Mesendoderm (in vitro differentiated cells): ENCODE measurements at regions not wholly inside any gene's neighbourhood (a gene's known extent, or its start where the extent isn't known, plus 50 kb on each side); places are given as distances from the start of the nearest gene placed in this dataset.

Experiments used
- DNase-seq: peaks from one replicate; pipeline ENCODE4 v3.0.0; 2013
- H2AK5ac ChIP-seq: 2 replicates; pipeline ENCODE4 v1.6.1; 2013; ENCODE audit warnings: low read length, inconsistent platforms
- H2BK120ac ChIP-seq: 2 replicates; pipeline ENCODE4 v1.6.1; 2013; ENCODE audit warnings: low read depth, mild to moderate bottlenecking, low read length, moderate library complexity, mixed read lengths
- H2BK15ac ChIP-seq: replicated peaks from 2 replicates; pipeline ENCODE4 v1.6.1; 2013; ENCODE audit warnings: low read depth, mild to moderate bottlenecking, moderate library complexity
- H2BK5ac ChIP-seq: 2 replicates; pipeline ENCODE4 v1.6.1; 2013; ENCODE audit warnings: low read length, inconsistent platforms
- H3K18ac ChIP-seq: 2 replicates; pipeline ENCODE4 v1.6.1; 2013; ENCODE audit warnings: mild to moderate bottlenecking, low read length, mixed read lengths
- H3K23ac ChIP-seq: one replicate; pipeline ENCODE4 v1.6.1; 2013; ENCODE audit warnings: low read length
- H3K27ac ChIP-seq: 2 replicates; pipeline ENCODE4 v1.5.1; 2013; ENCODE audit warnings: low read depth, mild to moderate bottlenecking, inconsistent platforms, low read length, moderate library complexity
- H3K27me3 ChIP-seq: 2 replicates; pipeline ENCODE4 v1.6.1; 2013; ENCODE audit warnings: low read length, control low read depth, mild to moderate bottlenecking, inconsistent platforms; ENCODE audit not compliant: insufficient read depth, poor library complexity
- H3K36me3 ChIP-seq: 2 replicates; pipeline ENCODE4 v1.6.1; 2013; ENCODE audit warnings: low read length, inconsistent platforms; ENCODE audit not compliant: control insufficient read depth, insufficient read depth
- H3K4ac ChIP-seq: one replicate; pipeline ENCODE4 v1.6.1; 2013; ENCODE audit warnings: low read depth, mild to moderate bottlenecking, low read length, moderate library complexity
- H3K4me1 ChIP-seq: 2 replicates; pipeline ENCODE4 v1.6.1; 2013; ENCODE audit warnings: low read depth, low read length, inconsistent platforms; ENCODE audit not compliant: control insufficient read depth
- H3K4me2 ChIP-seq: 2 replicates; pipeline ENCODE4 v1.6.1; 2013; ENCODE audit warnings: low read length
- H3K4me3 ChIP-seq: 2 replicates; pipeline ENCODE4 v1.5.1; 2013; ENCODE audit warnings: mild to moderate bottlenecking, low read length
- H3K56ac ChIP-seq: one replicate; pipeline ENCODE4 v1.6.1; 2013; ENCODE audit warnings: low read length
- H3K79me1 ChIP-seq: 2 replicates; pipeline ENCODE4 v1.6.1; 2013; ENCODE audit warnings: low read length, inconsistent platforms
- H3K79me2 ChIP-seq: 2 replicates; pipeline ENCODE4 v1.6.1; 2013; ENCODE audit warnings: mild to moderate bottlenecking, low read length; ENCODE audit not compliant: control insufficient read depth, insufficient read depth
- H3K9ac ChIP-seq: 2 replicates; pipeline ENCODE4 v1.6.1; 2013; ENCODE audit warnings: low read length, inconsistent platforms
- H4K5ac ChIP-seq: one replicate; pipeline ENCODE4 v1.6.1; 2013; ENCODE audit warnings: low read length
- H4K8ac ChIP-seq: one replicate; pipeline ENCODE4 v1.6.1; 2013; ENCODE audit warnings: low read depth, mild to moderate bottlenecking, control low read depth, low read length, moderate library complexity
- WGBS: extraction: QIAGEN DNeasy Blood & Tissue Kit; methylation state at CpG from one replicate; pipeline ENCODE4 v1.1.7; 2013; ENCODE audit warnings: low lambda C conversion rate, missing lambda C conversion rate; ENCODE audit not compliant: insufficient coverage; ENCODE audit errors: extremely low coverage; 5-methylcytosine and 5-hydroxymethylcytosine counted together

DNA sequence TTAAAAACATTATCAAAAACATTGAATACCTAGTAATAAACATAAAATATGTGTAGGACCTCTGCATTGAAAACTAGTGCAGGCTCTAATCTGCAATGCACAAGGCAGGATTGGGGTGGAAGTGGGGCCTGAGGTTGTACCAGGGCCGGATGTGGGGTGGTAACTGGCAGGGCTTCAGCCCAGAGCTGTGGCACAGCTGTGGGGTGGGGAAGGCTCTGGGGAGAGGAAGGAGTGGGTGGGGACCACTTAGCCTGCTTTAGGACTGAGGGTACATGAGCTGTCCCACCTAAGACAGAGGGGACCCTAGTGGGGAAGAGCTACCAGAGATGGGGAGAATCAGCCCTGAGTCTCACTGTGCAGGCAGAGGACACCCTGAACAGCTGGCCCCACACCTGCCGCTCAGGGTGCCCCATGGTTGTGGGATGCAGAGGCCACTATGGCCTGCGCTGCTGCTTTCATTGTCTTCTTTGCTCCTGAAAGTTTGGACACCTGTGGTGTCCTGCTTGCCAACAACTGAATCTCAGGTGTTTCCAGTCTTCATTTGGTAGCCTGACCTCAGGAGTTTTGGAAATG lies 311.4 kb downstream of the TLE4 start:
- Histone ChIP-seq H3K27me3 (no peaks in the 10 kb centered on the region), H2AK5ac (no peak overlapping the region), H4K8ac (no peak overlapping the region), H3K23ac (no peak overlapping the region), H3K79me1 (no peaks in the 10 kb centered on the region), H3K27ac (no peak overlapping the region), H3K4me2 (no peak overlapping the region), H2BK15ac (no peak overlapping the region), H3K18ac (no peak overlapping the region), H3K36me3 (no peaks in the 10 kb centered on the region), H3K79me2 (no peaks in the 10 kb centered on the region), H3K4ac (no peak overlapping the region), H3K4me1 (no peaks in the 10 kb centered on the region), H3K56ac (no peak overlapping the region), H3K9ac (no peak overlapping the region), H2BK5ac (no peak overlapping the region), H3K4me3 (no peak overlapping the region), H4K5ac (no peak overlapping the region), H2BK120ac (no peak overlapping the region)
- no peak for DNase-seq
- no CpG with 5 or more reads among the region's 3 CpGs for WGBS

DNA sequence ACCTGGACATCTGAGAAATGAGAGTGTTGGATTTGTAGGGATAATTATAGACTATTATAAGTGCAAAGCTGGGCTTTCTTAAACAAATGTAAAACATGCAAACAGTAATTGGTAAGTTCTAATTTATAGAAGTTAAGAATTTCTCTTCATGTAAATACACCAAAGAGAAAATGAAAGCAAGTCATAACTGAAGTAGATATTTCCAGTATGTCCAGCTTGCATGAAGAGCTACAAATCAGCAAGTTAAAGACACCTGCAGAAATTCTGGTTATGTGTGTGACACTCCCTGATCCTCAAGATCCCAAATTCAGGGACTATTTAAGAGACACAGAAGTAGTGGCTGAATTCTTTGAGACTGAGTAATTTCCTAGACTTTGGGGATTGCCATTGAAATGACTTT lies 308.9 kb downstream of the TLE4 start:
- Histone ChIP-seq H3K4me1 (no peaks in the 10 kb centered on the region), H2AK5ac (no peak overlapping the region), H3K27ac (no peak overlapping the region), H3K36me3 (no peaks in the 10 kb centered on the region), H3K79me1 (no peaks in the 10 kb centered on the region), H2BK120ac (no peak overlapping the region), H3K79me2 (no peaks in the 10 kb centered on the region), H2BK15ac (no peak overlapping the region), H3K4me2 (no peak overlapping the region), H3K27me3 (no peaks in the 10 kb centered on the region), H3K23ac (no peak overlapping the region), H3K56ac (no peak overlapping the region), H4K8ac (no peak overlapping the region), H3K4ac (no peak overlapping the region), H3K4me3 (no peak overlapping the region), H2BK5ac (no peak overlapping the region), H4K5ac (no peak overlapping the region), H3K9ac (no peak overlapping the region), H3K18ac (no peak overlapping the region)
- no peak for DNase-seq

DNA sequence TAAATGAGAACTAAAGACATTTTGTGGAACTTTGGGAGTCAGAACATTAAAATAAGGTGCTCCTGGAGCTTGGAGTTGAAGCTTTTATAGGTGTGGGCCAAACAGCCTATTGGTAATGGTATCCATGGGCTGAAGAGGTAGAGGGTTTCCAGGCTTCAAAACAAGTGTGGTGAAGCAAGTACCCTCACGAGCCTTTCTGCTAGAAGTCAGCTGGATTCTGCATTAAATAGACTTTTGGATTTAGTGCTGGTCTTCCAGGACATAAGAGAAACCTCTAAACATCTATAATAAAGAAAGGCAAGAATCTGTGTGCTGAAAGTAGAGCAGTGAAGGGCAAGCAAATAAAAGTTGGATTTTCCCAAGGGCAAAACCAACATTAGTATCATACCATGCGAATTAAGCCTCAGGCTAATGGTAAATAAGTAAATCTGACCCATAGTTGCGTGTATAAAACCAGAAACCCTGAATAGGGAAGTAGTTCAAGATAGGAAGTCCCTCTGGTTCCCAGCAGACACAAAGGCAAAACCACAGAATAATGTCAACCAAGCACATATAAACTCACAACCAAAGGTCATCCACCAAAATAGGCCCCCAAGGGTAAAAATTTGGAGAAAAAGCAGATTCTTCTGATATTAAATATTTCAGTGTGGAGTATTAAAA lies 306.3 kb downstream of the TLE4 start:
- H2AK5ac ChIP-seq, result no peak overlapping the region
- no peak overlapping the region for H3K4me2 ChIP-seq
- no peak overlapping the region for H3K4me3 ChIP-seq
- WGBS, result no CpG with 5 or more reads among the region's 3 CpGs
- H4K8ac ChIP-seq, result no peak overlapping the region
- DNase-seq, result no peak
- H2BK15ac ChIP-seq, result no peak overlapping the region
- no peaks in the 10 kb centered on the region for H3K79me1 ChIP-seq
- H3K27ac ChIP-seq, result no peak overlapping the region
- H3K4ac ChIP-seq, result no peak overlapping the region
- H3K18ac ChIP-seq, result no peak overlapping the region
- no peaks in the 10 kb centered on the region for H3K4me1 ChIP-seq
- H3K36me3 ChIP-seq, result no peaks in the 10 kb centered on the region
- no peak overlapping the region for H3K9ac ChIP-seq
- no peak overlapping the region for H3K23ac ChIP-seq
- H3K56ac ChIP-seq, result no peak overlapping the region
- H3K79me2 ChIP-seq, result no peaks in the 10 kb centered on the region
- no peaks in the 10 kb centered on the region for H3K27me3 ChIP-seq
- no peak overlapping the region for H4K5ac ChIP-seq
- H2BK5ac ChIP-seq, result no peak overlapping the region
- H2BK120ac ChIP-seq, result no peak overlapping the region

DNA sequence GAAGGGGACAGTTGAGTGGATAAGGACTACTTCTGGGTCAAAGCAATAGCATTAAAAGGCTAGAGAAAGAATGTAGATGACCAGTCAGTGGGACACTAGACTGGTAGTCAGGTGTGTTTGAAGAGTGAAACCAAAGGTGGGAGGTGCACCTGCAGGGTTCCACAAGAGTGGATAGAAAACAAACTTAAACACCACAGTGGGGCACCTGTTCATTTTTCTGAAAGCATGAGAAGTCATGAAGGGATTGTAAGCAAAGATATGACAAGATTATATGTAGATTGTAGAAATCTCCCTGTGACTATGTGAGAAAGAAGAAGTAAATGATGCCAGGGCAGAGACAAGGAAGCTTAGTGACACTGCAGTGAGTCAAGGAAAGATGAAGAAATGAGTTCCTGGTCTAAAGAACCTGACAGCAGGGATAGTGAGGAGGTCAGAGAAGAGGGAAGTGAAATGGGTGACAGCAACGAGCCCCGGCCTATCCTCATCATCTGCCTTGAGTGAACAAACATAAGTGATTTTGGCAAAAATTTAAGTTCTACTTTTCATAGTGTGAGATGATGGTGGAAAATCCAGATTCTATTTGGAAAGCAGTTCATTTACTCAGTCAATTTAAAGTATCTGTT lies 296.9 kb downstream of the TLE4 start:
- H3K4me2 ChIP-seq, result no peak overlapping the region
- H3K9ac ChIP-seq, result no peak overlapping the region
- H2BK15ac ChIP-seq, result no peak overlapping the region
- H3K23ac ChIP-seq, result no peak overlapping the region
- H3K27ac ChIP-seq, result no peak overlapping the region
- no peaks in the 10 kb centered on the region for H3K79me2 ChIP-seq
- no peaks in the 10 kb centered on the region for H3K27me3 ChIP-seq
- DNase-seq, result no peak
- no peaks in the 10 kb centered on the region for H3K36me3 ChIP-seq
- no peak overlapping the region for H3K4ac ChIP-seq
- H3K18ac ChIP-seq, result no peak overlapping the region
- no peak overlapping the region for H2AK5ac ChIP-seq
- no peak overlapping the region for H4K5ac ChIP-seq
- H4K8ac ChIP-seq, result no peak overlapping the region
- no peak overlapping the region for H3K56ac ChIP-seq
- no peak overlapping the region for H3K4me3 ChIP-seq
- H2BK5ac ChIP-seq, result no peak overlapping the region
- no peaks in the 10 kb centered on the region for H3K79me1 ChIP-seq
- no peaks in the 10 kb centered on the region for H3K4me1 ChIP-seq
- WGBS, result no CpG with 5 or more reads among the region's 2 CpGs
- no peak overlapping the region for H2BK120ac ChIP-seq

DNA sequence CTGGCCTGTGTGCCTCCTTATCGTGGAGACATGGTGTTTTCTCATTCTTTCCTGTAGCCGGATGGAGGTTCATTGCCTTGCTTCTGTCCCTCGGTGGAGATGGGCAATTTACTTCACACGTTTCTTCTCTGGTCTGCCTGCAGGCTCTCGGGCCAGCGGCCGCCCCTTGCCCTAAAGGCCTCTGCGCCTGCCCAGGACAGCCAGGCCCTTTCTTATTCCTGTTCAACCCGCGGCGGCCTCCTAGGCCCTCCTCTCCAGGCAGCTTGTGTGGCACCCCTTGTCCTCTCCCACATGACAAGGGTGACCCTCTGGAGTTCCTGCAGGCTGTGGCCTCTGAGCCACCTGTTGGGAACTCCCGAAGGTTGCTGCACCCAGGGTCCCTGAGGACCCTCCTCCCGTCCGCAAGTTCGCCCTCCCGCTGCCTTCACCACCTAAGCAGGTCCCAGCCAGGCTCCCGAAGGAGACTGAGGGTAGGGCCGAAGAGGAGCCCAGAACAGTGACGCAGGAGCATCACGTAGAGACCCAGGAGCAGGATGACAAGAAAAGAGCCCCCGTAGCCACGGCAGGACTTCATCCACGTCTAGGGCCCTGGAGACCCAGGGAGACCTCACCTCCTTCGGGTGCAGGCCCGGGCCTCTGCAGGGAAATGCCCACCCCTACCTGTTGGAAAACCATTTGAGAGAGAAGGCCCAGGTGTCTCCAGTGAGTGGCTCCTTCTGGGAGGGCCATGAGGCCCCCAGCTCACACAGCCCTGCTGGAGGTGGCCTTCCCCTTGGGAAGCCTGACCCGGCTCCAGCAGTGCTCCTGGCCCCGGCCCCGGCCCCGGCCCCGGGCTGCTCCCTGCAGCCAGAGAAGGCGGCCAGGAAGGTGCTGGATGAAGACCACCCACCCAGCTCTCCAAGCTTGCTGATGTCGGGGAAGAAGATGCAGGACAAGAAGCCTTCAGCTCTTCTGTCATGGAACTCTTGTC lies 291.4 kb downstream of the TLE4 start:
- Histone ChIP-seq H3K79me2 (no peaks in the 10 kb centered on the region), H3K4ac (no peak overlapping the region), H2BK5ac (no peak overlapping the region), H2BK15ac (no peak overlapping the region), H4K5ac (no peak overlapping the region), H2BK120ac (no peak overlapping the region), H3K36me3 (no peaks in the 10 kb centered on the region), H3K27me3 (no peaks in the 10 kb centered on the region), H3K79me1 (no peaks in the 10 kb centered on the region), H3K4me2 (no peak overlapping the region), H3K56ac (no peak overlapping the region), H3K23ac (no peak overlapping the region), H3K18ac (no peak overlapping the region), H3K4me3 (no peak overlapping the region), H2AK5ac (no peak overlapping the region), H3K27ac (no peak overlapping the region), H3K9ac (no peak overlapping the region), H3K4me1 (no peaks in the 10 kb centered on the region), H4K8ac (no peak overlapping the region)
- no CpG with 5 or more reads among the region's 32 CpGs for WGBS
- DNase-seq, result no peak
